ENCODE measurements at regions not wholly inside any gene's neighbourhood (a gene's known extent, or its start where the extent isn't known, plus 50 kb on each side); places are given as distances from the start of the nearest gene placed in this dataset.

GRCh38 chr2:41871080-41871479 lies 176.7 kb upstream of the PKDCC start:
- no peak overlapping the region for H3K27ac ChIP-seq (replicated peaks)
- H3K4me3 ChIP-seq (replicated peaks; ENCODE audit: insufficient read depth, low read length), result no peak overlapping the region
- DNase-seq (ENCODE audit: low read depth in 1 of 2, low spot score in 1 of 2), result no peak
- TF ChIP-seq SPI1 (IDR thresholded peaks at IDR 0.05; ENCODE audit: borderline replicate concordance, low read depth) (no peak), GABPA (IDR thresholded peaks at IDR 0.05; ENCODE audit: low read depth) (no peak), POLR2AphosphoS5 (IDR thresholded peaks at IDR 0.05; ENCODE audit: low read depth) (no peak), CTCF (IDR thresholded peaks at IDR 0.05; ENCODE audit: insufficient read depth, low read length) (no peak), REST (IDR thresholded peaks at IDR 0.05; ENCODE audit: insufficient replicate concordance, low read depth) (no peak)
- no peaks in the 10 kb centered on the region for H3K27me3 ChIP-seq (ENCODE audit: insufficient read depth, poor library complexity, severe bottlenecking)

GRCh38 chr2:41872646-41873045 lies 175.2 kb upstream of the PKDCC start:
- no peak for TF ChIP-seq REST (IDR thresholded peaks at IDR 0.05; ENCODE audit: insufficient replicate concordance, low read depth)
- TF ChIP-seq GABPA (IDR thresholded peaks at IDR 0.05; ENCODE audit: low read depth), result no peak
- no peak for TF ChIP-seq CTCF (IDR thresholded peaks at IDR 0.05; ENCODE audit: insufficient read depth, low read length)
- TF ChIP-seq SPI1 (IDR thresholded peaks at IDR 0.05; ENCODE audit: borderline replicate concordance, low read depth), result no peak
- TF ChIP-seq POLR2AphosphoS5 (IDR thresholded peaks at IDR 0.05; ENCODE audit: low read depth), result no peak
- DNase-seq (ENCODE audit: low read depth in 1 of 2, low spot score in 1 of 2), result no peak
- Histone ChIP-seq H3K27me3 (ENCODE audit: insufficient read depth, poor library complexity, severe bottlenecking) (no peaks in the 10 kb centered on the region), H3K27ac (replicated peaks) (no peak overlapping the region), H3K4me3 (replicated peaks; ENCODE audit: insufficient read depth, low read length) (no peak overlapping the region)

- Histone ChIP-seq H3K27me3 (ENCODE audit: insufficient read depth, poor library complexity, severe bottlenecking) (no peaks in the 10 kb centered on the region), H3K4me3 (replicated peaks; ENCODE audit: insufficient read depth, low read length) (no peak overlapping the region), H3K27ac (replicated peaks) (no peak overlapping the region)
- no peak for DNase-seq (ENCODE audit: low read depth in 1 of 2, low spot score in 1 of 2)
- TF ChIP-seq GABPA (IDR thresholded peaks at IDR 0.05; ENCODE audit: low read depth), result no peak
These were observed 174.5 kb upstream of the PKDCC start for GRCh38 chr2:41873102-41874031.

- TF ChIP-seq CTCF (IDR thresholded peaks at IDR 0.05; ENCODE audit: insufficient read depth, low read length) (no peak), REST (IDR thresholded peaks at IDR 0.05; ENCODE audit: insufficient replicate concordance, low read depth) (no peak), SPI1 (IDR thresholded peaks at IDR 0.05; ENCODE audit: borderline replicate concordance, low read depth) (no peak), POLR2AphosphoS5 (IDR thresholded peaks at IDR 0.05; ENCODE audit: low read depth) (no peak), GABPA (IDR thresholded peaks at IDR 0.05; ENCODE audit: low read depth) (no peak)
- Histone ChIP-seq H3K27ac (replicated peaks) (no peak overlapping the region), H3K27me3 (ENCODE audit: insufficient read depth, poor library complexity, severe bottlenecking) (no peaks in the 10 kb centered on the region), H3K4me3 (replicated peaks; ENCODE audit: insufficient read depth, low read length) (no peak overlapping the region)
- no peak for DNase-seq (ENCODE audit: low read depth in 1 of 2, low spot score in 1 of 2)
These were observed 170.6 kb upstream of the PKDCC start for GRCh38 chr2:41877114-41877678.

Measured in HL-60 (cell line).